Kidney epithelial cell (primary cell): ENCODE measurements at regions not wholly inside any gene's neighbourhood (a gene's known extent, or its start where the extent isn't known, plus 50 kb on each side); places are given as distances from the start of the nearest gene placed in this dataset.

Experiments
- DNase-seq: peaks from one replicate; pipeline ENCODE4 v3.0.0-alpha.2; 2010; ENCODE audit warnings: low read depth
- H3K27me3 ChIP-seq: 2 replicates; pipeline ENCODE4 v1.6.0; 2011; ENCODE audit warnings: low read length; ENCODE audit not compliant: control insufficient read depth, insufficient read depth
- H3K36me3 ChIP-seq: 2 replicates; pipeline ENCODE4 v1.5.1; 2011; ENCODE audit warnings: low read length; ENCODE audit not compliant: control insufficient read depth, insufficient read depth
- H3K4me3 ChIP-seq: 2 replicates; pipeline ENCODE4 v1.5.1; 2011; ENCODE audit warnings: low read depth, mild to moderate bottlenecking, control low read depth, low read length
- TF ChIP-seq, protein P1 (sequence below): IDR thresholded peaks from 2 replicates; pipeline ENCODE4 v1.5.1; 2011; ENCODE audit warnings: mild to moderate bottlenecking, moderate library complexity, low read length, control low read depth, inconsistent platforms; ENCODE audit not compliant: insufficient read depth, poor library complexity, severe bottlenecking

DNA sequence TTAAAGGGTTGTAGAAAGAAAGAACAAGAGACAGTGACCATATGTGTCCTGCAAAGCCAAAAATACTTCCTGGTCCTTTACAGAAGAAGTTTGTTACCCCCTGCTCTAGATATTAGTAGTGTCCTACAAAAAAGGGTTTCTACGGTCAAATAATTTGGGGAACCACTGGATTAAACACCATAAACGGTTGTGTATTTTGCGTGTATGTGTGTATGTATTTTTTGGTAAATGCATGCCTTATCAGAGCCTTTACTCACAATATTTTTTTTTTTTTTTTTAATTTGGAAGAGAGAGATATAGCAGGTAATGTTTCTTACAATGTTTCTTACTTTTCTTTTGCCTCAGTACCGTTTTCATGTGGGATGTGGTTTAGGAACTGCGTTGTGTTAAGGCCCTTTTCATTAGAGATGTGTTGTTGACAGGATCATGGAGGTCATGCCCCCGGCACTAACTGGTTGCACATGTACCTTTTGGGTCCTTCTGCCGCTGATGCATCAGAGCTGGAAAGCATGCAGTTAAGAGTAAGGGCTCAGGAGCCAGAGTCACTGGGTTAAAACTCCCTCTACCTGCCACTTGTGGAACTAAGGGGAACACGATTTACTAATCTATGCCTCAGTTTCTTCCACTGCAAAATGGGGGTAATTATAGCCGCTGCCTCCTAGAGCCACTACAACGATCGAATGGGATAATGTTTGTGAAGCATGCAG lies 234.6 kb upstream of the KAZN start:
- DNase-seq, result no peak
- TF ChIP-seq, protein P1, sequence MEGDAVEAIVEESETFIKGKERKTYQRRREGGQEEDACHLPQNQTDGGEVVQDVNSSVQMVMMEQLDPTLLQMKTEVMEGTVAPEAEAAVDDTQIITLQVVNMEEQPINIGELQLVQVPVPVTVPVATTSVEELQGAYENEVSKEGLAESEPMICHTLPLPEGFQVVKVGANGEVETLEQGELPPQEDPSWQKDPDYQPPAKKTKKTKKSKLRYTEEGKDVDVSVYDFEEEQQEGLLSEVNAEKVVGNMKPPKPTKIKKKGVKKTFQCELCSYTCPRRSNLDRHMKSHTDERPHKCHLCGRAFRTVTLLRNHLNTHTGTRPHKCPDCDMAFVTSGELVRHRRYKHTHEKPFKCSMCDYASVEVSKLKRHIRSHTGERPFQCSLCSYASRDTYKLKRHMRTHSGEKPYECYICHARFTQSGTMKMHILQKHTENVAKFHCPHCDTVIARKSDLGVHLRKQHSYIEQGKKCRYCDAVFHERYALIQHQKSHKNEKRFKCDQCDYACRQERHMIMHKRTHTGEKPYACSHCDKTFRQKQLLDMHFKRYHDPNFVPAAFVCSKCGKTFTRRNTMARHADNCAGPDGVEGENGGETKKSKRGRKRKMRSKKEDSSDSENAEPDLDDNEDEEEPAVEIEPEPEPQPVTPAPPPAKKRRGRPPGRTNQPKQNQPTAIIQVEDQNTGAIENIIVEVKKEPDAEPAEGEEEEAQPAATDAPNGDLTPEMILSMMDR, result no peak
- H3K36me3 ChIP-seq, result no peaks in the 10 kb centered on the region
- H3K4me3 ChIP-seq, result no peak overlapping the region
- peaks cover 8% of the 10 kb centered on the region for H3K27me3 ChIP-seq

DNA sequence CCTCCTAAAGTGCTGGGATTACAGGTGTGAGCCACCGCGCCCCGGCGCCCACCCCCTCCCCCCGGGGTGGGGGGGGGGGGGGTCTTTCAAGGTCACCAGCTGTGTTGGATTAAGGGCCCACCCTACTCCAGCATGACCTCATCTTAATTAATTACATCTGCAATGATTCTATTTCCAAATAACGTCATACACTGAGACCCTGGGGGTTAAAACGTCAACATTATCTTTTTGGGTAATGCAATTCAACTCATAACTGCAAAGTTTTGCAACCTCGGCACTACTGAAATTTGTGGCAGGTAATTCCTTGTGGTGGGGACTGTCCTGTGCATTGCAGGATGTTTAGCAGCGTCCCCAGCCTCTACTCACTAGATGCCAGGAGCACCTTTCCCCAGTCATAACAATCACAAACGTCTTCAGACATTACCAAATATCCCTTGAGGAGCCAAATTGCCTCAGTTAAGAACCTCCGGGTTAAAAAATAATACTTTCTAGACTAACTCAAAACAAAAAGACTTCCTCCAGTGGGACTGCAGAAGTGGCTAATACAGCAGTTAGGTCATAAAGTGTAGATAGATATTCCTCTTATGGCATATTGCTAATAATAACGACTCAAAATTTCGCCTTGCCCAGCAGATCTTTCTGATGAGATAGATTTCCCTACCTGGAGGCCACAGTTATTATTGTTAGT lies 233.0 kb upstream of the KAZN start:
- TF ChIP-seq, protein P1, result no peak
- no peak overlapping the region for H3K4me3 ChIP-seq
- H3K36me3 ChIP-seq, result no peaks in the 10 kb centered on the region
- peaks cover 8% of the 10 kb centered on the region for H3K27me3 ChIP-seq
- no peak for DNase-seq

DNA sequence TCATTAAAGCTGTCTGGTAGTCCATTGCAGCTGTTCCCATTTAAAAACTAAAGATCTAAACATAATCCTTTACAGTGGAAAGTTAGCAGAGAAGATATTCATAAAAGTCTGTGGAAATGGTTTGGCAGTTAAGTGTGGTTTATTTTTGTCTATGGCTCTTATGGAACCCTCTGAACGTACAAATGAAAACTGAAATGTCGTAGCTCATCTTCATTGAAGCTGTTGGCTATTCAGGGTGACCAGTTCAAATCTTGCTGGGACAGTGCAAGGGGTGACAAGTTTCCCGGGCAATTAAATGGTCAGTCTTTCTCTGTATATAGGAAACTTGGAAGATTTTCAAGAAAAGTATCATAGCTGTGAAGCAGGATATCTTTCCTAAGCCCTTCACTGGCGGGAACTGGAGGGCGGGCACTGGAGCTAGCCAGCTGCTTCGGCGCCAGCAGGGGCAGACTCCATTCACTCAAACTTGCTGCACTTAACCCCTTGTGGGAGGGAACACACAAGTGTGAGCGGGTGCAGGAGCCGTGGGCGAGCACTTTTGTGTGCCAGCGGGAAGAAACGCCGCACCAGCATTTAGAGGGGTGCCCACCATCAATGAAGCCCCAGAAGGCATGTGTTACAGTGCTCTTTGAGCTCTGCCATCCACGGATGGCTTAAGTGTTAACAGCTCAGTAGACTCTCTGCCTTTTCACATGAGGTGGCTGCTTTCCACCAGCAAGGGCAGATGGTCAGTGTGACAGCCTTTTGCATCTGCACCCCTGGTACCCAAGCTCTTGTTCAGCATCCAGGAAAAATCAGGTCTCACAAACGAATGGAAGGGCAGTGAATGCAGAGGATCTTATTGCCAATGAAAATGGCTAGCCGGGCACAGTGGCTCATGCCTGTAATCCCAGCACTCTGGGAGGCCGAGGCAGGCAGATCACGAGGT lies 232.1 kb upstream of the KAZN start:
- Histone ChIP-seq H3K4me3 (no peak overlapping the region), H3K36me3 (no peaks in the 10 kb centered on the region), H3K27me3 (peaks cover 8% of the 10 kb centered on the region)
- TF ChIP-seq, protein P1, result peak; percentile 19
- no peak for DNase-seq

DNA sequence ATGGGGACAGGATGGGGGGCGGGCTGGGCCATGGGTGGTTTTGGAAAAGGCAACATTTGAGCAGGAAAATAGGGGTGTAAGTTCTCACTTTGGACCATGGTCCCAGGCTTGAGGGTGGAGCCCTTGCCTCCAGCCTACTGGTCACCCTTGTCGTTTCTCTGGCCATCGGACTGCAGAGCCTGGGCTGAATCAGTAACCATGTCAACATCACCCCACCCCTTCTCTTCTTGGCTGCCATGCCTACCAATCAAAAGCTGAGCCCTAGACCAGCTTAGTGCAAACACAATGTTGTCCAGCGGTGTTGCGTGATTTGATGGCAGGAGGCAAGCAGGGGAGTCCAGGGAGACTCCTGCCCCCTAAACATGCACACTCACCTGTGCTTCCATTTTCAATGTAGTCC lies 231.0 kb upstream of the KAZN start:
- TF ChIP-seq, protein P1, result no peak
- Histone ChIP-seq H3K36me3 (no peaks in the 10 kb centered on the region), H3K4me3 (no peak overlapping the region), H3K27me3 (peaks cover 8% of the 10 kb centered on the region)
- DNase-seq, result no peak

DNA sequence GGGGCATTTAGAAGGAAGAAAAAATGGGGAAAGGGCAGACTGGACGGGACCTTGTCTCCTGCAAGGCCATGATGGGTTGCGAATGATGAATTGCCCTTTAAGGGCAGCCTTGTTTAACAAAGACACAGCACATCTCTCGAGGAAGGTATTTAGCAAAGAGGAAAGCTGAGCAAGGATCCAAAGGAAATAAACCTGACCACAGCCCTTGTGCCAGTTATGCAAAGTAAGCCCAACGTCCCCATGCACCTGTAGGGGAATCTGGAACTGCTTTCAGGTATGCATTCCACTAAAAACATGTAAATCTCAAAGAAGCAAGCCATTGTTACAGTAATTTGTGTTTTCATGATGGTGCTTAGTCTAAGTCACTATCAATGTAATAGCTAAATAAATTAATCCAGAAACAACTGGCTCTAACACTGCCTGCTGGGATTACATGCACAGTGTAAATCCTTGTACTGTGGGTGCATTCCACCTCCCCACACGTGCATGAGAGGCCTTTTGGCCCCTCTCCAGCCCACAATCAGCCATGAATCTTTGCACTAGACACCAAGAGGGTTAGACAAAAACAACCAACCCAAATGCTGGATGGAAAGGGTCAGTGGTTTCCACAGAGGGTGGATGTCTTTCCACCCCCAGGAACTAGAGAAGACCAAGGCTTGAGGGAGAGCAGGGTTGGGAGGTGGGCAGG lies 228.8 kb upstream of the KAZN start:
- H3K36me3 ChIP-seq, result no peaks in the 10 kb centered on the region
- TF ChIP-seq, protein P1, result no peak
- DNase-seq, result no peak
- H3K4me3 ChIP-seq, result no peak overlapping the region
- H3K27me3 ChIP-seq, result peaks cover 8% of the 10 kb centered on the region
